Parathyroid adenoma (tissue), 2 donors: ENCODE measurements at regions not wholly inside any gene's neighbourhood (a gene's known extent, or its start where the extent isn't known, plus 50 kb on each side); places are given as distances from the start of the nearest gene placed in this dataset.

Experiments
- H2AFZ ChIP-seq: fragments of 300-600 bp; sonication (generic); one replicate; pipeline ENCODE4 v1.7.0; 2017; ENCODE audit warnings: antibody characterized with exemption, mild to moderate bottlenecking
- H3K27ac ChIP-seq: fragments of 300-600 bp; sonication (generic); one replicate; pipeline ENCODE4 v1.7.0; 2017
- H3K27me3 ChIP-seq: fragments of 300-600 bp; sonication (generic); one replicate; pipeline ENCODE4 v1.7.0; 2017; ENCODE audit warnings: low read length; ENCODE audit not compliant: control insufficient read depth, insufficient read depth
- H3K36me3 ChIP-seq: fragments of 300-600 bp; sonication (generic); one replicate; pipeline ENCODE4 v1.7.0; 2017; ENCODE audit warnings: low read length; ENCODE audit not compliant: control insufficient read depth, insufficient read depth
- H3K4me1 ChIP-seq: fragments of 300-600 bp; sonication (generic); one replicate; pipeline ENCODE4 v1.7.0; 2017; ENCODE audit warnings: control low read depth
- H3K4me2 ChIP-seq: fragments of 300-600 bp; sonication (generic); one replicate; pipeline ENCODE4 v1.7.0; 2017; ENCODE audit warnings: low read length
- H3K4me3 ChIP-seq: fragments of 300-600 bp; sonication (generic); one replicate; pipeline ENCODE4 v1.7.0; 2017; ENCODE audit warnings: low read depth, low read length
- H3K79me2 ChIP-seq: fragments of 300-600 bp; sonication (generic); one replicate; pipeline ENCODE4 v1.7.0; 2017; ENCODE audit warnings: control low read depth
- H3K9ac ChIP-seq: fragments of 300-600 bp; sonication (generic); one replicate; pipeline ENCODE4 v1.7.0; 2017; ENCODE audit warnings: mild to moderate bottlenecking
- H3K9me3 ChIP-seq: fragments of 300-600 bp; sonication (generic); one replicate; pipeline ENCODE4 v1.7.0; 2017; ENCODE audit warnings: low read length; ENCODE audit not compliant: control insufficient read depth
- TF ChIP-seq, protein P1 (sequence below): fragments of 300-600 bp; sonication (generic); IDR thresholded peaks from one replicate; pipeline ENCODE4 v1.7.0; 2017; ENCODE audit warnings: antibody characterized with exemption, mild to moderate bottlenecking
- donor health status: primary hyperparathyroidism.

DNA sequence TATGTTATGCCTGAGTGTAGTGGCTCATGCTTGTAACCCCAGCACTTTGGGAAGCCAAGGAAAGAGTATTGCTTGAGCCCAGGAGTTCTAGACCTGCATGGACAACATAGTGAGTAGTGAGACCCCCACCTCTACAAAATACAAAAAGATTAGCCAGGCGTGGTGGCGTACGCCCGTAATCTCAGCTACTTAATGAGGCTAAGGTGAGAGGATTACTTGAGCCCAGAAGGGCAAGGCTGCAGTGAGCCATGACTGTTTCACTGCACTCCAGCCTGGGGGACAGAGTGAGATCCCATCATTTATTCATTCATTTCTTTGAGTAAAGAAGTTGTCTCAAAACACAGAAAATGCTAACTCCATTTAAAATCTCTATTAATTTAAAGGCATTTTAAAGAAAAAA lies 1061.6 kb downstream of the JRKL start:
- no peaks in the 10 kb centered on the region for H3K79me2 ChIP-seq
- H3K4me1 ChIP-seq: no peaks in the 10 kb centered on the region
- no peak overlapping the region for H2AFZ ChIP-seq
- no peaks in the 10 kb centered on the region for H3K9me3 ChIP-seq
- no peak overlapping the region for H3K4me3 ChIP-seq
- H3K36me3 ChIP-seq: no peaks in the 10 kb centered on the region
- H3K27ac ChIP-seq: no peak overlapping the region
- no peaks in the 10 kb centered on the region for H3K27me3 ChIP-seq
- no peak overlapping the region for H3K9ac ChIP-seq
- TF ChIP-seq, protein P1, sequence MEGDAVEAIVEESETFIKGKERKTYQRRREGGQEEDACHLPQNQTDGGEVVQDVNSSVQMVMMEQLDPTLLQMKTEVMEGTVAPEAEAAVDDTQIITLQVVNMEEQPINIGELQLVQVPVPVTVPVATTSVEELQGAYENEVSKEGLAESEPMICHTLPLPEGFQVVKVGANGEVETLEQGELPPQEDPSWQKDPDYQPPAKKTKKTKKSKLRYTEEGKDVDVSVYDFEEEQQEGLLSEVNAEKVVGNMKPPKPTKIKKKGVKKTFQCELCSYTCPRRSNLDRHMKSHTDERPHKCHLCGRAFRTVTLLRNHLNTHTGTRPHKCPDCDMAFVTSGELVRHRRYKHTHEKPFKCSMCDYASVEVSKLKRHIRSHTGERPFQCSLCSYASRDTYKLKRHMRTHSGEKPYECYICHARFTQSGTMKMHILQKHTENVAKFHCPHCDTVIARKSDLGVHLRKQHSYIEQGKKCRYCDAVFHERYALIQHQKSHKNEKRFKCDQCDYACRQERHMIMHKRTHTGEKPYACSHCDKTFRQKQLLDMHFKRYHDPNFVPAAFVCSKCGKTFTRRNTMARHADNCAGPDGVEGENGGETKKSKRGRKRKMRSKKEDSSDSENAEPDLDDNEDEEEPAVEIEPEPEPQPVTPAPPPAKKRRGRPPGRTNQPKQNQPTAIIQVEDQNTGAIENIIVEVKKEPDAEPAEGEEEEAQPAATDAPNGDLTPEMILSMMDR: no peak
- H3K4me2 ChIP-seq: no peak overlapping the region

DNA sequence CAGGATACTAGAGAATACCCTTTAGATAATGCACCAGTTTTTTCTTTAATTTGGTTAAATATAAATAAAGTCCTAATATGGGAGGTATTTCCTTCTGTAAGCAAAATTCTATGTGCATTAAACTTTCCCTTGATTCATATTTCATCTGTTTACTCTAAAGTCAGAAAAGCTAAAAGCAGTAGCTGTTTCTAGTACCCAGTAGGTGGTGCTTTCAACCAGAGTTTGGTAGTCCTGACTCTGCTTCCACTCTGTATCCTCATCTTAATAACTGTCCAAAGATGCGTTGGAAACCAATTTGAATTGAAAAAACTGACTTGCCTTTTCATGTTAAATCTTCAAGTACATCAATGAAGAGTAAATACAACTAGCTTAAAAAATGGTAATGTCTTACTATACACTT lies 1065.2 kb downstream of the JRKL start:
- no peak overlapping the region for H3K4me2 ChIP-seq
- H2AFZ ChIP-seq: no peak overlapping the region
- no peak overlapping the region for H3K4me3 ChIP-seq
- no peak overlapping the region for H3K9ac ChIP-seq
- no peaks in the 10 kb centered on the region for H3K9me3 ChIP-seq
- H3K27ac ChIP-seq: no peak overlapping the region
- H3K27me3 ChIP-seq: no peaks in the 10 kb centered on the region
- H3K79me2 ChIP-seq: no peaks in the 10 kb centered on the region
- TF ChIP-seq, protein P1: no peak
- no peaks in the 10 kb centered on the region for H3K4me1 ChIP-seq
- H3K36me3 ChIP-seq: no peaks in the 10 kb centered on the region

DNA sequence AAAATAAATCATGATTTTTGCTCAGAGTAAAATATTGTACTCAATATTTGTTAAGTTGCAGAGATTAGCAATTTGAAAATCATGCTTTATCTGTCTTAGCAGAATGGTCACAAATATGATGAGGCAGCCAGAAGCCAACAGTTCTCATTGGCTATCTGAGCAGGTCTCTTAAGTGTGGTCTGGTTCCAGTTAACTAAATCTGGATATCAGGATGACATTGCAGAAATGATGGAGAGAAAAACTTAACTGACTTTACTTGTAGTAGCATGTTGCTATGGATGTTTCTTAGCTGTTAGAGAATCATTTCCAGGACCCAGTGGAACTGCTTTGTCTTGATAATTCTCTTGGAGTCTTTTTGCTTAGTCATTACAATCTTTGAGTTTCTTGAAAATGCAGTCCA lies 1070.3 kb downstream of the JRKL start:
- TF ChIP-seq, protein P1: no peak
- Histone ChIP-seq H3K9me3 (no peaks in the 10 kb centered on the region), H3K4me1 (no peaks in the 10 kb centered on the region), H3K27me3 (no peaks in the 10 kb centered on the region), H3K79me2 (no peaks in the 10 kb centered on the region), H3K4me2 (no peak overlapping the region), H2AFZ (no peak overlapping the region), H3K27ac (no peak overlapping the region), H3K36me3 (no peaks in the 10 kb centered on the region), H3K4me3 (no peak overlapping the region), H3K9ac (no peak overlapping the region)

DNA sequence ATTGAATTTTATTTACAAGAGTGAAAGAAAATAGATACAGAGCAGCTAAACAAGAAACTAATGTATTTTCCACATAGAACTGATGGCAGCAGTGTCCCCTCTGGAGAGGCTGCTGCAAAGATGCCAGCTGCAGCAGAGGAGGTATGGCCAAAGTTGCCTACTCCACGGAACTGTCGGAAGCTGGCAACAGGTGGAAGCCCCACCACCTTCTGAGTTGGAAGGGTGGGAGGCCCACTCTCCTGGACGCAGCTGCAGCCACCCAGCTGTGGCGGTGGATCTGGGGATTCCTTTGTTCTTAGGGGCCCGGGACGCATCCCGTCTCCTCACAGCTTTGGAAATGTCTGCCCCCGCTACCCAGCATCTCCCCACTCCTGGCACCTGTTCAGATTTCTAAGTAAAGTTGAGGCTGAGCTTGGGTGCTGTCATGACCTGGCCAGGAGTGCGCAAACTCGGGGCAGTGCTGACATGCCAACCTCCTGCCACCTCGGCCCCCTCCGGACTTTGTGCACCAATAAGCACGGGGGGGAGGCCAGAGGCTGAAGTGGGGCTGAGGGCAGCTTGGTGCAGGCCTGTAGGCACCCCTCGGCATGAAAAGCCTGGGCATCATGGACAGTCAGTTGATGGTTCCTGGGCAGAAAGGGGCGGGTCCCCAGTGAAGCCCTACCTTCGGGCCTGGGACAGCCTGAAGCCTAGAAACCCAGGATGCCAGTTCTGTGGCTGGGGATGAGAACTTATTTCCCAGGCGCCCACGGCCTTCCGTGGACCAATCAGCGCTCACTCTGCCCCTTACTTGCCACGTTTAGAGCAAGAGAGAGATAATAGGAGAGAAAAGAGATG lies 1071.4 kb downstream of the JRKL start:
- Histone ChIP-seq H3K4me1 (no peaks in the 10 kb centered on the region), H3K4me2 (no peak overlapping the region), H3K9ac (no peak overlapping the region), H2AFZ (no peak overlapping the region), H3K27ac (no peak overlapping the region), H3K9me3 (no peaks in the 10 kb centered on the region), H3K27me3 (no peaks in the 10 kb centered on the region), H3K4me3 (no peak overlapping the region), H3K79me2 (no peaks in the 10 kb centered on the region), H3K36me3 (no peaks in the 10 kb centered on the region)
- TF ChIP-seq, protein P1: no peak

DNA sequence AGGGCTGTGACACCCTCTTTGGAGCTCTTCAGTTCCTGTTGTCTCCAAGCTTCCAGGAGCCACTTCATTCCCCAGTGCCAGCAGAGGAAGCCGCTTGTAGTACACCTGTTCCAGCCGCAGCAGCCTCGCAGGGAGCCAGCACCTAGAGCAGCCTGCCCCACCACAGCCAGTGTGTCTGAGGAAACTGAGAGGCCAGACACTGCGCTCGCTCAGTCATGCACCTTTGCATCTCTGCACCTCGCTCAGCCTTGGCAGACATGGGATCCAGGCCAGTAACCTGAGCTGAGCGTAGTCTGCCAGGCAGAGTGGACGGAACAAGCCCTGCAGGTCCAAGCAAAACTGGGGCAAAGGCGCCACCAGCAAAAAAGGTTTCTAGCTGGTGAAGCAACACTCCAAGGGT lies 1072.1 kb downstream of the JRKL start:
- Histone ChIP-seq H3K79me2 (no peaks in the 10 kb centered on the region), H3K4me1 (no peaks in the 10 kb centered on the region), H3K27ac (no peak overlapping the region), H3K9ac (no peak overlapping the region), H3K4me2 (no peak overlapping the region), H2AFZ (no peak overlapping the region), H3K9me3 (no peaks in the 10 kb centered on the region), H3K36me3 (no peaks in the 10 kb centered on the region), H3K27me3 (no peaks in the 10 kb centered on the region), H3K4me3 (no peak overlapping the region)
- TF ChIP-seq, protein P1: no peak
